ENCODE measurements at regions not wholly inside any gene's neighbourhood (a gene's known extent, or its start where the extent isn't known, plus 50 kb on each side); places are given as distances from the start of the nearest gene placed in this dataset.

DNA sequence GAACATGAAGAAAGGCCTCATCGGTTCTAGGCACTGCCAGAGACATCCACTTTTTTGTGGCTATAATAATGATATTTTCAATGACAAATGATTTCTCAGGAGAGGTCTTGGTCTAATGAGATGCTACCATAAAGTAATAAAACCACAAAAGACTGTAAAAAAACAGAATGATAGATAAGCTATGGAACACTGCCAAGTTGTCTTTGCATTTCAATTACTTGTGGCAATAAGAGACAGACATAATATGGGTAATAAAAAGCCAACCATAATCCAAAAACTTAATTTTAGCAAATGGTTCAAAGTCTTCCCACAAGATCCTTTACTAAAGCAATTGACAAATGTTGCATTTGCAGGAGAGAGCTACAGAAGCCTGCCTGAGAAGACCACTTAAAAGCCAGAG lies 292.5 kb downstream of the ATPSCKMT start:
- 100% methylated on average over 1 of the region's 1 CpG; no CpG with 5 or more reads in 1 of the 2 experiments for WGBS, 2 experiments (ENCODE audit: extremely low coverage in 1 of 2, insufficient coverage in 1 of 2, insufficient read length in 1 of 2, insufficient replicate concordance in 2 of 2, low coverage in 1 of 2, low lambda C conversion rate in 2 of 2, missing lambda C conversion rate in 1 of 2)

More for the DNA sequence above, 292.5 kb downstream of the ATPSCKMT start:
- ChIA-PET CTCF (ENCODE audit: partially characterized antibody) (interaction anchor here (1.0 kb wide), 1 partner anchor 35 kb away, joined by 3 read pairs; no protein-coding TSS in a partner anchor), POLR2A (ENCODE audit: partially characterized antibody) (no interaction called here)
- Histone ChIP-seq H3K4me1 (replicated peaks in 1 of 4; ENCODE audit: control insufficient read depth in 3 of 4, insufficient read depth in 4 of 4, low read length in 3 of 4) (no peaks in the 10 kb centered on the region), H3K56ac (replicated peaks; ENCODE audit: insufficient read length, low read depth, low read length) (no peak overlapping the region), H2BK5ac (ENCODE audit: low read depth, low read length) (no peak overlapping the region), H4K91ac (replicated peaks; ENCODE audit: insufficient read length, low read length) (no peak overlapping the region), H4K8ac (ENCODE audit: extremely low read depth, insufficient read depth, low read length) (no peak overlapping the region), H3K9me3 (ENCODE audit: insufficient read depth in 2 of 2, low read depth in 1 of 2, low read length in 1 of 2) (no peaks in the 10 kb centered on the region), H3K9ac (replicated peaks in 1 of 4; ENCODE audit: extremely low read depth in 1 of 4, low read depth in 3 of 4, low read length in 3 of 4) (no peak overlapping the region), H3K36me3 (ENCODE audit: control insufficient read depth in 2 of 4, insufficient read depth in 4 of 4, low read length in 3 of 4) (no peaks in the 10 kb centered on the region), H3K27me3 (replicated peaks in 1 of 4; ENCODE audit: control insufficient read depth in 3 of 4, extremely low read depth in 1 of 4, insufficient read depth in 3 of 4, low read length in 3 of 4) (peaks cover 0 to 3% (median 0%) of the 10 kb centered on the region in 4 experiments; a peak in 1 of 7 replicates), H2BK120ac (replicated peaks; ENCODE audit: low read depth, low read length) (no peak overlapping the region), H3K4me3 (ENCODE audit: extremely low read depth in 1 of 4, insufficient read depth in 2 of 4, low read depth in 3 of 4, low read length in 4 of 4) (no peak overlapping the region), H3K23ac (ENCODE audit: insufficient read length) (no peak overlapping the region), H3K4me2 (ENCODE audit: insufficient read depth in 1 of 2, low read depth in 2 of 2, low read length in 2 of 2) (no peak overlapping the region), H3K4ac (replicated peaks; ENCODE audit: insufficient read length, low read depth, low read length) (no peak overlapping the region), H3K18ac (ENCODE audit: extremely low read depth, low read length) (no peak overlapping the region), H3K27ac (ENCODE audit: low read depth, low read length) (no peak overlapping the region), H2BK15ac (ENCODE audit: low read length) (no peak overlapping the region), H3K14ac (ENCODE audit: insufficient read length) (no peak overlapping the region), H2BK20ac (ENCODE audit: low read length) (no peak overlapping the region), H2BK12ac (ENCODE audit: low read depth, low read length) (no peak overlapping the region), H3K23me2 (ENCODE audit: low read depth, low read length) (no peaks in the 10 kb centered on the region), H2AK5ac (ENCODE audit: low read depth, low read length) (no peak overlapping the region), H3K79me2 (ENCODE audit: control insufficient read depth in 1 of 2, insufficient read depth in 2 of 2, low read length in 2 of 2) (no peaks in the 10 kb centered on the region), H2AFZ (ENCODE audit: low read length) (no peak overlapping the region), H4K5ac (ENCODE audit: insufficient read length, low read depth, low read length) (no peak overlapping the region), H4K20me1 (replicated peaks in 1 of 2; ENCODE audit: control insufficient read depth in 1 of 2, insufficient read depth in 2 of 2, low read length in 2 of 2) (no peaks in the 10 kb centered on the region), H3K79me1 (ENCODE audit: low read depth, low read length) (no peaks in the 10 kb centered on the region)
- no peak for TF ChIP-seq ZNF274 (IDR thresholded peaks at IDR 0.05; ENCODE audit: borderline replicate concordance, extremely low read depth, low read length)
- TF ChIP-seq CTCF (IDR thresholded peaks at IDR 0.05; ENCODE audit: control extremely low read depth in 1 of 3, insufficient read depth in 1 of 3, low read depth in 1 of 3, low read length in 3 of 3), result no peak
- no peak for TF ChIP-seq SIN3A (conservative IDR thresholded peaks at IDR 0.05 in 1 of 2, IDR thresholded peaks at IDR 0.05 in 1 of 2; ENCODE audit: low read depth in 1 of 2, low read length in 2 of 2)
- TF ChIP-seq CREB1 (IDR thresholded peaks at IDR 0.05), result no peak
- no peak for TF ChIP-seq YY1 (IDR thresholded peaks at IDR 0.05; ENCODE audit: low read depth, low read length)
- TF ChIP-seq SUZ12 (IDR thresholded peaks at IDR 0.05; ENCODE audit: low read length), result no peak
- TF ChIP-seq MAFK (IDR thresholded peaks at IDR 0.05; ENCODE audit: low read depth, low read length), result no peak
- DNase-seq (ENCODE audit: low read depth in 1 of 2, low spot score in 2 of 2) (no peak), FAIRE-seq (no peak)
